ENCODE measurements at regions not wholly inside any gene's neighbourhood (a gene's known extent, or its start where the extent isn't known, plus 50 kb on each side); places are given as distances from the start of the nearest gene placed in this dataset.

- no peak overlapping the region for H3K23ac ChIP-seq (ENCODE audit: insufficient read length)
- CTCF ChIA-PET (ENCODE audit: partially characterized antibody), result interaction anchor here (0.6 kb wide), 1 partner anchor 40 kb away, joined by 3 read pairs; no protein-coding TSS in a partner anchor
- peaks cover 0 to 5% (median 2%) of the 10 kb centered on the region in 4 experiments; a peak in 2 of 7 replicates for H3K4me1 ChIP-seq (replicated peaks in 1 of 4; ENCODE audit: control insufficient read depth in 3 of 4, insufficient read depth in 4 of 4, low read length in 3 of 4)
- no peak overlapping the region for H3K18ac ChIP-seq (ENCODE audit: extremely low read depth, low read length)
- no peaks in the 10 kb centered on the region for H3K23me2 ChIP-seq (ENCODE audit: low read depth, low read length)
- no peak overlapping the region for H2BK120ac ChIP-seq (replicated peaks; ENCODE audit: low read depth, low read length)
- no peaks in the 10 kb centered on the region for H3K36me3 ChIP-seq (ENCODE audit: control insufficient read depth in 2 of 4, insufficient read depth in 4 of 4, low read length in 3 of 4)
- H2BK15ac ChIP-seq (ENCODE audit: low read length), result no peak overlapping the region
- no peaks in the 10 kb centered on the region for H3K27me3 ChIP-seq (replicated peaks in 1 of 4; ENCODE audit: control insufficient read depth in 3 of 4, extremely low read depth in 1 of 4, insufficient read depth in 3 of 4, low read length in 3 of 4)
- H3K79me2 ChIP-seq (ENCODE audit: control insufficient read depth in 1 of 2, insufficient read depth in 2 of 2, low read length in 2 of 2), result no peaks in the 10 kb centered on the region
- no peak overlapping the region for H3K56ac ChIP-seq (replicated peaks; ENCODE audit: insufficient read length, low read depth, low read length)
- no peak overlapping the region for H3K4ac ChIP-seq (replicated peaks; ENCODE audit: insufficient read length, low read depth, low read length)
- H4K8ac ChIP-seq (ENCODE audit: extremely low read depth, insufficient read depth, low read length), result no peak overlapping the region
- FAIRE-seq, result peak; percentile 7
- no peak overlapping the region for H3K4me3 ChIP-seq (ENCODE audit: extremely low read depth in 1 of 4, insufficient read depth in 2 of 4, low read depth in 3 of 4, low read length in 4 of 4)
- H2BK5ac ChIP-seq (ENCODE audit: low read depth, low read length), result no peak overlapping the region
- 86% methylated on average over 5 of the region's 5 CpGs; no CpG with 5 or more reads in 1 of the 2 experiments for WGBS, 2 experiments (ENCODE audit: extremely low coverage in 1 of 2, insufficient coverage in 1 of 2, insufficient read length in 1 of 2, insufficient replicate concordance in 2 of 2, low coverage in 1 of 2, low lambda C conversion rate in 2 of 2, missing lambda C conversion rate in 1 of 2)
- no peak overlapping the region for H2AK5ac ChIP-seq (ENCODE audit: low read depth, low read length)
- H2AFZ ChIP-seq (ENCODE audit: low read length), result no peak overlapping the region
- no peaks in the 10 kb centered on the region for H3K9me3 ChIP-seq (ENCODE audit: insufficient read depth in 2 of 2, low read depth in 1 of 2, low read length in 1 of 2)
- no peak overlapping the region for H2BK12ac ChIP-seq (ENCODE audit: low read depth, low read length)
- H4K91ac ChIP-seq (replicated peaks; ENCODE audit: insufficient read length, low read length), result no peak overlapping the region
- no peak overlapping the region for H4K5ac ChIP-seq (ENCODE audit: insufficient read length, low read depth, low read length)
- no peak overlapping the region for H3K27ac ChIP-seq (ENCODE audit: low read depth, low read length)
- no peaks in the 10 kb centered on the region for H3K79me1 ChIP-seq (ENCODE audit: low read depth, low read length)
- no peaks in the 10 kb centered on the region for H4K20me1 ChIP-seq (replicated peaks in 1 of 2; ENCODE audit: control insufficient read depth in 1 of 2, insufficient read depth in 2 of 2, low read length in 2 of 2)
- no peak overlapping the region for H3K4me2 ChIP-seq (ENCODE audit: insufficient read depth in 1 of 2, low read depth in 2 of 2, low read length in 2 of 2)
- H2BK20ac ChIP-seq (ENCODE audit: low read length), result no peak overlapping the region
- POLR2A ChIA-PET (ENCODE audit: partially characterized antibody), result no interaction called here
- H3K9ac ChIP-seq (replicated peaks in 1 of 4; ENCODE audit: extremely low read depth in 1 of 4, low read depth in 3 of 4, low read length in 3 of 4), result no peak overlapping the region
- DNase-seq (ENCODE audit: low read depth in 1 of 2, low spot score in 2 of 2), result no peak
- H3K14ac ChIP-seq (ENCODE audit: insufficient read length), result no peak overlapping the region
- TF ChIP-seq SIN3A (conservative IDR thresholded peaks at IDR 0.05 in 1 of 2, IDR thresholded peaks at IDR 0.05 in 1 of 2; ENCODE audit: low read depth in 1 of 2, low read length in 2 of 2) (no peak), TEAD4 (IDR thresholded peaks at IDR 0.05; ENCODE audit: low read depth, low read length) (no peak), CTBP2 (IDR thresholded peaks at IDR 0.05; ENCODE audit: borderline replicate concordance, insufficient read depth, insufficient read length, low read length) (no peak), EP300 (IDR thresholded peaks at IDR 0.05; ENCODE audit: borderline replicate concordance in 1 of 2, low read depth in 2 of 2, low read length in 2 of 2) (no peak), CTCF (IDR thresholded peaks at IDR 0.05; ENCODE audit: control extremely low read depth in 1 of 3, insufficient read depth in 1 of 3, low read depth in 1 of 3, low read length in 3 of 3) (no peak), TAF1 (IDR thresholded peaks at IDR 0.05; ENCODE audit: low read depth, low read length) (no peak), GABPA (IDR thresholded peaks at IDR 0.05; ENCODE audit: borderline replicate concordance, insufficient read depth, low read length) (no peak), TCF12 (IDR thresholded peaks at IDR 0.05; ENCODE audit: low read depth, low read length) (no peak), SRF (IDR thresholded peaks at IDR 0.05; ENCODE audit: low read depth, low read length) (no peak), SUZ12 (IDR thresholded peaks at IDR 0.05; ENCODE audit: low read length) (no peak)
Observed at GRCh38 chr2:58730764-58731487, 489.8 kb upstream of the FANCL start.
